AG08396 (cell line): ENCODE measurements at regions not wholly inside any gene's neighbourhood (a gene's known extent, or its start where the extent isn't known, plus 50 kb on each side); places are given as distances from the start of the nearest gene placed in this dataset.

Experiments
- DNase-seq: peaks from one replicate; pipeline ENCODE4 v3.0.0; 2012; ENCODE audit warnings: low spot score, mixed read lengths

- no peak for DNase-seq
Observed at GRCh38 chr5:4228708-4229107, 633.1 kb downstream of the IRX1 start.

GRCh38 chr5:4229414-4230292, 634.0 kb downstream of the IRX1 start:
- DNase-seq, result no peak

GRCh38 chr5:4230471-4230785, 634.8 kb downstream of the IRX1 start:
- DNase-seq, result no peak

GRCh38 chr5:4230786-4231641, 635.4 kb downstream of the IRX1 start:
- no peak for DNase-seq

GRCh38 chr5:4232084-4232483, 636.5 kb downstream of the IRX1 start:
- no peak for DNase-seq

GRCh38 chr5:4233671-4234070, 638.0 kb downstream of the IRX1 start:
- DNase-seq, result no peak

GRCh38 chr5:4243479-4244264, 648.0 kb downstream of the IRX1 start:
- no peak for DNase-seq

GRCh38 chr5:4244306-4244705, 648.7 kb downstream of the IRX1 start:
- DNase-seq, result no peak

GRCh38 chr5:4245076-4245475, 649.4 kb downstream of the IRX1 start:
- DNase-seq, result no peak

- no peak for DNase-seq
Observed at GRCh38 chr5:4245511-4245910, 649.9 kb downstream of the IRX1 start.

GRCh38 chr5:4246447-4246846, 650.8 kb downstream of the IRX1 start:
- DNase-seq, result no peak

- DNase-seq, result no peak
Observed at GRCh38 chr5:4250254-4250653, 654.6 kb downstream of the IRX1 start.

GRCh38 chr5:4252385-4252784, 656.8 kb downstream of the IRX1 start:
- DNase-seq, result no peak

- DNase-seq, result no peak
Observed at GRCh38 chr5:4254736-4255135, 659.1 kb downstream of the IRX1 start.

GRCh38 chr5:4255441-4255840, 659.8 kb downstream of the IRX1 start:
- no peak for DNase-seq

GRCh38 chr5:4258170-4258569, 662.5 kb downstream of the IRX1 start:
- DNase-seq, result no peak

- DNase-seq, result no peak
Observed at GRCh38 chr5:4271193-4271592, 675.6 kb downstream of the IRX1 start.

GRCh38 chr5:4275232-4275631, 679.6 kb downstream of the IRX1 start:
- no peak for DNase-seq

- no peak for DNase-seq
Observed at GRCh38 chr5:4294878-4295277, 699.2 kb downstream of the IRX1 start.

- no peak for DNase-seq
Observed at GRCh38 chr5:4295663-4296339, 700.2 kb downstream of the IRX1 start.

- no peak for DNase-seq
Observed at GRCh38 chr5:4306057-4306456, 710.4 kb downstream of the IRX1 start.

- no peak for DNase-seq
Observed at GRCh38 chr5:4309026-4309425, 713.4 kb downstream of the IRX1 start.
